ENCODE measurements at regions not wholly inside any gene's neighbourhood (a gene's known extent, or its start where the extent isn't known, plus 50 kb on each side); places are given as distances from the start of the nearest gene placed in this dataset.
"Not testable (repeated sequence)": the region's sequence is repeated elsewhere in the genome, so short reads cannot be mapped to it uniquely, and the experiment has no call there.

- Histone ChIP-seq H3K4me3 (ENCODE audit: low read length) (no peak overlapping the region), H3K27me3 (ENCODE audit: control insufficient read depth, insufficient read depth, low read length) (no peaks in the 10 kb centered on the region), H3K4me1 (ENCODE audit: control insufficient read depth, insufficient read depth, low read length) (peaks cover 6% of the 10 kb centered on the region), H3K9me3 (ENCODE audit: control insufficient read depth, low read length) (no peaks in the 10 kb centered on the region), H3K9ac (ENCODE audit: low read length) (no peak overlapping the region), H3K36me3 (ENCODE audit: control insufficient read depth, insufficient read depth, low read length) (no peaks in the 10 kb centered on the region)
Measured at GRCh38 chr1:59204001-59204400, 92.9 kb upstream of the FGGY start.

DNA sequence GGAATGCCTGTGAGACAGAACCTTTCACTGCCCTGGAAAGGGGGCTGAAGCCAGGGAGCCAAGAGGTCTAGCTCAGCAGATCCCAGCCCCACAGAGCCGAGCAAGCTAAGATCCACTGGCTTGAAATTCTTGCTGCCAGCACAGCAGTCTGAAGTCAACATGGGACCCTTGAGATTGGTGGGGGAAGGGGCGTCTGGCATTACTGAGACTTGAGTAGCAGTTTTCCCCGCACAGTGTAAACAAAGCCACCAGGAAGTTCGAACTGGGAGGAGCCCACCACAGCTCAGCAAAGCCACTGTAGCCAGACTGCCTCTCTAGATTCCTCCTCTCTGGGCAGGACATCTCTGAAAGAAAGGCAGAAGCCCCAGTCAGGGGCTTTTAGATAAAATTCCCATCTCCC lies 90.3 kb upstream of the FGGY start:
- not testable (repeated sequence) for H3K4me3 ChIP-seq (ENCODE audit: low read length); H3K9ac ChIP-seq (ENCODE audit: low read length); H3K9me3 ChIP-seq (ENCODE audit: control insufficient read depth, low read length); H3K4me1 ChIP-seq (ENCODE audit: control insufficient read depth, insufficient read depth, low read length); H3K36me3 ChIP-seq (ENCODE audit: control insufficient read depth, insufficient read depth, low read length); H3K27me3 ChIP-seq (ENCODE audit: control insufficient read depth, insufficient read depth, low read length)

GRCh38 chr1:59210430-59210829 lies 86.5 kb upstream of the FGGY start:
- not testable (repeated sequence) for H3K4me1 ChIP-seq (ENCODE audit: control insufficient read depth, insufficient read depth, low read length); H3K4me3 ChIP-seq (ENCODE audit: low read length); H3K36me3 ChIP-seq (ENCODE audit: control insufficient read depth, insufficient read depth, low read length); H3K9ac ChIP-seq (ENCODE audit: low read length); H3K27me3 ChIP-seq (ENCODE audit: control insufficient read depth, insufficient read depth, low read length); H3K9me3 ChIP-seq (ENCODE audit: control insufficient read depth, low read length)

DNA sequence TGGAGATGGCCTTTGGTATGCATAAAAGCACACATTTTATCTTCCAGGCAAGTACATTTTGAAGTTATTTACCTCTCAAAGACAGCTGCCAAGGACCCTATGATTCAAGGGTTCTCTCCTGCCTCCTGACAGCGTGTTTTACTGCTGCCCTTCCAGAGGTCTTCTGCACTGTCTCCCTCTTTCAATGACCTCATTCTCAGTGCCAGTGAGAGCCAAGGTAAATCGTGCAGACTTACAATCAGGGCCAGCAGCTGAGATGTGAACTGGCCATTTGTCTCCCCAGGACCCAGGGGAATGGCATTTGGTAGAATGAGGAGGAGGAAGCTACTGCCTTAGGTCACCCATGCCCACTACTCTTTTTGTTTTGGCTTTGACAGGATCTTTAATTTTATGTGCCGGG lies 84.2 kb upstream of the FGGY start:
- no peaks in the 10 kb centered on the region for H3K36me3 ChIP-seq (ENCODE audit: control insufficient read depth, insufficient read depth, low read length)
- no peak overlapping the region for H3K9ac ChIP-seq (ENCODE audit: low read length)
- no peaks in the 10 kb centered on the region for H3K9me3 ChIP-seq (ENCODE audit: control insufficient read depth, low read length)
- H3K27me3 ChIP-seq (ENCODE audit: control insufficient read depth, insufficient read depth, low read length), result no peaks in the 10 kb centered on the region
- H3K4me1 ChIP-seq (ENCODE audit: control insufficient read depth, insufficient read depth, low read length), result peaks cover 8% of the 10 kb centered on the region
- no peak overlapping the region for H3K4me3 ChIP-seq (ENCODE audit: low read length)

- peaks cover 8% of the 10 kb centered on the region for H3K4me1 ChIP-seq (ENCODE audit: control insufficient read depth, insufficient read depth, low read length)
- no peak overlapping the region for H3K4me3 ChIP-seq (ENCODE audit: low read length)
- no peaks in the 10 kb centered on the region for H3K36me3 ChIP-seq (ENCODE audit: control insufficient read depth, insufficient read depth, low read length)
- H3K9me3 ChIP-seq (ENCODE audit: control insufficient read depth, low read length), result no peaks in the 10 kb centered on the region
- H3K9ac ChIP-seq (ENCODE audit: low read length), result no peak overlapping the region
- no peaks in the 10 kb centered on the region for H3K27me3 ChIP-seq (ENCODE audit: control insufficient read depth, insufficient read depth, low read length)
Measured at GRCh38 chr1:59214248-59215208, 82.4 kb upstream of the FGGY start.

- Histone ChIP-seq H3K4me3 (ENCODE audit: low read length) (no peak overlapping the region), H3K36me3 (ENCODE audit: control insufficient read depth, insufficient read depth, low read length) (no peaks in the 10 kb centered on the region), H3K9me3 (ENCODE audit: control insufficient read depth, low read length) (no peaks in the 10 kb centered on the region), H3K27me3 (ENCODE audit: control insufficient read depth, insufficient read depth, low read length) (no peaks in the 10 kb centered on the region), H3K4me1 (ENCODE audit: control insufficient read depth, insufficient read depth, low read length) (peaks cover 8% of the 10 kb centered on the region), H3K9ac (ENCODE audit: low read length) (no peak overlapping the region)
Measured at GRCh38 chr1:59215766-59216291, 81.1 kb upstream of the FGGY start.

DNA sequence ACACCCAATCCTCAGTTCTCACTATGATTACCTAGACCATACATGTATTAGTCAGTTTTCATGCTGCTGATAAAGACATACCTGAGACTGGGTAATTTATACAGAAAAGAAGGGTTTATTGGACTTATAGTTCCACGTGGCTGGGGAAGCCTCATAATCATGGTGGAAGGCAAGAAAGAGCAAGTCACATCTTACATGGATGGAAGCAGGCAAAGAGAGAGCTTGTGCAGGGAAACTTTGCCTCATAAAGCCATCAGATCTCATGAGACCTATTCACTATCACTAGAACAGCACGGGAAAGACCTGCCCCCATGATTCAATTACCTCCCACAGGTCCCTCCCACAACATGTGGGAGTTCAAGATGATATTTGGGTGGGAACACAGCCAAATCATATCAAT lies 79.5 kb upstream of the FGGY start:
- not testable (repeated sequence) for H3K9me3 ChIP-seq (ENCODE audit: control insufficient read depth, low read length)

DNA sequence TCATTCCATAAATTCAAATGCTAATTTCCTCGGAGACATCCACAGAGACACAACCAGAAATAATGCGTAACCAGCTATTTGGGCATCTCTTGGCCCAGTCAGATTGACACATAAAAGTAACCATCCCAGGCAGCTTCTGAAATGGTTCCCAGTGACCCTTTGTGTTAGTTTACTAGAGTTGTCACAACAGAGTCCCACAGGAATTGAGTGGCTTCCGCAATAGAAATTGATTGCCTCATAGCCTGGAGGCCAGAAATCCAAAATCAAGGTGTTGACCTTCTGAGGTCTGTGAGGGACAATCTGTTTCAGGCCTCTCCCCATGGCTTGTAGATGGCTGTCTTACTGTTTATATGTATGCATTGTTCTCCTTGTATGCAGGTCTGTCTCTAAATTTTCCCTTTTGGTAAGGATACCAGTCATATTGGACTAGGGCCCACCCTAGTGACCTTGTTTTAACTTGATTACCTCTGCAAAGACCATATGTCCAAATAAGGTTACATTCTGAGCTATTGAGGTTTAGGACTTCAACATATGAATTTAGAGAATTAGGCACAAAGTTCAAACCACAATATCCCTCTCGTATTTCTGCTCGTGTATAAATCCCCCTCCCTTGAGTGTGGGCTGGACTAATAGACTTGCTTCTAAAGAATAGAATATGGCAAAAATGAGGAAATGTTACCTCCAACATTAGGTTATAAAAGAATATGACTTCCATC lies 78.2 kb upstream of the FGGY start:
- no peak overlapping the region for H3K4me3 ChIP-seq (ENCODE audit: low read length)
- H3K36me3 ChIP-seq (ENCODE audit: control insufficient read depth, insufficient read depth, low read length), result no peaks in the 10 kb centered on the region
- no peak overlapping the region for H3K9ac ChIP-seq (ENCODE audit: low read length)
- H3K9me3 ChIP-seq (ENCODE audit: control insufficient read depth, low read length), result no peaks in the 10 kb centered on the region
- peaks cover 8% of the 10 kb centered on the region for H3K4me1 ChIP-seq (ENCODE audit: control insufficient read depth, insufficient read depth, low read length)
- no peaks in the 10 kb centered on the region for H3K27me3 ChIP-seq (ENCODE audit: control insufficient read depth, insufficient read depth, low read length)

More for the DNA sequence above, 79.5 kb upstream of the FGGY start:
- H3K36me3 ChIP-seq (ENCODE audit: control insufficient read depth, insufficient read depth, low read length); H3K27me3 ChIP-seq (ENCODE audit: control insufficient read depth, insufficient read depth, low read length); H3K4me3 ChIP-seq (ENCODE audit: low read length); H3K4me1 ChIP-seq (ENCODE audit: control insufficient read depth, insufficient read depth, low read length); H3K9ac ChIP-seq (ENCODE audit: low read length): not testable (repeated sequence)

DNA sequence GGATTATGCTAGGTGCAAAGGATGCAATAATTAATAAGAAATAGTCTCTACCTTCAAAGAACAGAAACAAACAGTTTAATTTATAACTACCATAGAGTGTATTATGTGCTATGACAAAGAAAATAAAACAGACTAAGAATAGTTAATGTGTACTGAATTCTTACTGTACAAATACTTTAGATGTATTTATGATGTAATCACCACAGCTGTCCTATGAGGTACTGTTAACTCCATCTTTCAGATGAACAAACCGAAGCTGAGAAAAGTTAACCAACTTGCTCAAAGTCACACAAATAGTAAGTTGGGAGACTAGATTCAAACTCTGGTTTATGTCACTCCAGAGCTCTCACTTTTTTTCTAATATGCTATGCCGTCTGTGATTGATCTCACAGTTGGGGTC lies 77.0 kb upstream of the FGGY start:
- H3K9me3 ChIP-seq (ENCODE audit: control insufficient read depth, low read length), result no peaks in the 10 kb centered on the region
- no peak overlapping the region for H3K4me3 ChIP-seq (ENCODE audit: low read length)
- H3K9ac ChIP-seq (ENCODE audit: low read length), result no peak overlapping the region
- H3K27me3 ChIP-seq (ENCODE audit: control insufficient read depth, insufficient read depth, low read length), result no peaks in the 10 kb centered on the region
- peaks cover under 1% of the 10 kb centered on the region for H3K4me1 ChIP-seq (ENCODE audit: control insufficient read depth, insufficient read depth, low read length)
- no peaks in the 10 kb centered on the region for H3K36me3 ChIP-seq (ENCODE audit: control insufficient read depth, insufficient read depth, low read length)

DNA sequence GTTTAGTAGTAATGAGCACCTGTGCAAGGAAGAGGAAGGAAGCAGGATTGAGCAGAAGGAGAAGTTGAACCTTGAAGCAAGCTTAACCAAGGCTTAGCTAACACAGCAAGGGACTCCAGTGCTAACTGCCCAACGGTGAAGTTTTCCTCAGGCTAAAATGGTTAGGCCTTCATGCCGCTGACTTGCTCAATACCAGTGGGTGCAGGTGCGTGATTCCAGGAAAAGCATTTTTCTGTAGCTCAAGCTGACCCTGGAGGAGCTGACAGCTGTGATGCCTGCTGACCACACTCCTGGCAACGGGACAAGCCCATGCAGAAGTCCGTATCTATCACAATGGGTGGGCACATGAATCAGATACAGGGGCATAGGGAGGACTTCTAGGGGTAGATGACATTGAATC lies 76.5 kb upstream of the FGGY start:
- no peaks in the 10 kb centered on the region for H3K27me3 ChIP-seq (ENCODE audit: control insufficient read depth, insufficient read depth, low read length)
- no peaks in the 10 kb centered on the region for H3K4me1 ChIP-seq (ENCODE audit: control insufficient read depth, insufficient read depth, low read length)
- no peak overlapping the region for H3K9ac ChIP-seq (ENCODE audit: low read length)
- H3K9me3 ChIP-seq (ENCODE audit: control insufficient read depth, low read length), result no peaks in the 10 kb centered on the region
- H3K36me3 ChIP-seq (ENCODE audit: control insufficient read depth, insufficient read depth, low read length), result no peaks in the 10 kb centered on the region
- no peak overlapping the region for H3K4me3 ChIP-seq (ENCODE audit: low read length)

GRCh38 chr1:59223198-59223597 lies 73.7 kb upstream of the FGGY start:
- Histone ChIP-seq H3K27me3 (ENCODE audit: control insufficient read depth, insufficient read depth, low read length) (no peaks in the 10 kb centered on the region), H3K9me3 (ENCODE audit: control insufficient read depth, low read length) (no peaks in the 10 kb centered on the region), H3K9ac (ENCODE audit: low read length) (no peak overlapping the region), H3K36me3 (ENCODE audit: control insufficient read depth, insufficient read depth, low read length) (no peaks in the 10 kb centered on the region), H3K4me3 (ENCODE audit: low read length) (no peak overlapping the region), H3K4me1 (ENCODE audit: control insufficient read depth, insufficient read depth, low read length) (no peaks in the 10 kb centered on the region)

DNA sequence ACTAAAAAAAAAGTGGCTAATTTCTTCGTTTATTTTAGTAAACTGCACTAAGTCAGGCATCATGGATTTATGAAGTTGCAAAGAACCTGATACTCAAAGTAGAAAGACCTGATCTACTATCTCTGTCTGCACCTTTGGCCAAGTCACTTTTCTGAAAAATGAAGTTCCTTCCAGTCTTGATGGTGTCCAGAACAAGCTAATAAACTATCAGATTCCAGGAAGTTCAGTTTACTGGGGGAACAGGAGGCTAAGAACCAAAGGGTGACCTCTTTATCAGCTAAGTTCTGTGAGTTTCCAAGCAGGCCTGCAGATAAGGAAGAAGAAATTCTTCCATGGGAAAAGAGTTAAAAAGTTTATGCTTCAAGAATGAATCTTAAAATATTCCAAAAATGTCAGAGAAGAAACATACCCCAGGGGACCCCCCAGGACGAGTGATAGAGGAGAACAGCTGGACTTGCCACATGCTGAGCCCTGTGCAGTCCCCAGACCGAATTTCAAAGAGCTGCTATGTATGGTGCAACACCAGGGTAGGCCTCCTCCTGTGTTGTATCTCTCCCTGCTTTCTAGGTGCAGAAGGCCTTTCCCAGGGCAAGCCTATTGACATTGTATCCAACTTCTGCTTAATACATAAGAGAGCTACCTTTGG lies 72.8 kb upstream of the FGGY start:
- Histone ChIP-seq H3K27me3 (ENCODE audit: control insufficient read depth, insufficient read depth, low read length) (no peaks in the 10 kb centered on the region), H3K9me3 (ENCODE audit: control insufficient read depth, low read length) (no peaks in the 10 kb centered on the region), H3K9ac (ENCODE audit: low read length) (no peak overlapping the region), H3K4me1 (ENCODE audit: control insufficient read depth, insufficient read depth, low read length) (no peaks in the 10 kb centered on the region), H3K36me3 (ENCODE audit: control insufficient read depth, insufficient read depth, low read length) (no peaks in the 10 kb centered on the region), H3K4me3 (ENCODE audit: low read length) (no peak overlapping the region)
